Stimulated activated CD4-positive, alpha-beta T cell treated with anti-CD3 and anti-CD28 coated beads, Interleukin-4, amount 100 ng/mL, for 24 hours (primary cell): ENCODE measurements at regions not wholly inside any gene's neighbourhood (a gene's known extent, or its start where the extent isn't known, plus 50 kb on each side); places are given as distances from the start of the nearest gene placed in this dataset.
A peak's percentile ranks its signal among the peaks of the same experiment; 100 is the strongest.

Experiments used
- DNase-seq: peaks from one replicate; pipeline ENCODE4 v3.0.0-alpha.2; 2020

GRCh38 chr2:180190851-180191250, 183.8 kb upstream of the CWC22 start:
- no peak for DNase-seq

GRCh38 chr2:180187611-180188010, 180.5 kb upstream of the CWC22 start:
- no peak for DNase-seq

GRCh38 chr2:180184506-180184905, 177.4 kb upstream of the CWC22 start:
- DNase-seq, result no peak

- no peak for DNase-seq
These were observed 173.4 kb upstream of the CWC22 start for GRCh38 chr2:180180511-180180910.

GRCh38 chr2:180177534-180177933, 170.4 kb upstream of the CWC22 start:
- no peak for DNase-seq

GRCh38 chr2:180175736-180176135, 168.6 kb upstream of the CWC22 start:
- DNase-seq, result no peak

- no peak for DNase-seq
These were observed 167.5 kb upstream of the CWC22 start for GRCh38 chr2:180174580-180174979.

GRCh38 chr2:180169474-180169873, 162.4 kb upstream of the CWC22 start:
- DNase-seq, result no peak

GRCh38 chr2:180161415-180161814, 154.3 kb upstream of the CWC22 start:
- DNase-seq, result no peak

GRCh38 chr2:180159921-180160320, 152.8 kb upstream of the CWC22 start:
- DNase-seq, result no peak

- DNase-seq, result no peak
These were observed 151.9 kb upstream of the CWC22 start for GRCh38 chr2:180158961-180159360.

GRCh38 chr2:180156651-180157050, 149.6 kb upstream of the CWC22 start:
- DNase-seq, result no peak

- DNase-seq, result no peak
These were observed 143.5 kb upstream of the CWC22 start for GRCh38 chr2:180150606-180151005.

- no peak for DNase-seq
These were observed 139.4 kb upstream of the CWC22 start for GRCh38 chr2:180146541-180146940.

- DNase-seq, result no peak
These were observed 139.0 kb upstream of the CWC22 start for GRCh38 chr2:180146114-180146513.

- DNase-seq, result no peak
These were observed 138.1 kb upstream of the CWC22 start for GRCh38 chr2:180145163-180145562.

- no peak for DNase-seq
These were observed 137.3 kb upstream of the CWC22 start for GRCh38 chr2:180144338-180144813.

- DNase-seq, result no peak
These were observed 136.7 kb upstream of the CWC22 start for GRCh38 chr2:180143633-180144337.

GRCh38 chr2:180141600-180141999, 134.5 kb upstream of the CWC22 start:
- DNase-seq, result no peak

GRCh38 chr2:180133736-180134135, 126.6 kb upstream of the CWC22 start:
- no peak for DNase-seq

- no peak for DNase-seq
These were observed 123.3 kb upstream of the CWC22 start for GRCh38 chr2:180130403-180130802.

- DNase-seq, result no peak
These were observed 121.8 kb upstream of the CWC22 start for GRCh38 chr2:180128861-180129260.

GRCh38 chr2:180125245-180125962, 118.3 kb upstream of the CWC22 start:
- peak; percentile 47 for DNase-seq
